ENCODE measurements at regions not wholly inside any gene's neighbourhood (a gene's known extent, or its start where the extent isn't known, plus 50 kb on each side); places are given as distances from the start of the nearest gene placed in this dataset.
A peak's percentile ranks its signal among the peaks of the same experiment; 100 is the strongest.

DNA sequence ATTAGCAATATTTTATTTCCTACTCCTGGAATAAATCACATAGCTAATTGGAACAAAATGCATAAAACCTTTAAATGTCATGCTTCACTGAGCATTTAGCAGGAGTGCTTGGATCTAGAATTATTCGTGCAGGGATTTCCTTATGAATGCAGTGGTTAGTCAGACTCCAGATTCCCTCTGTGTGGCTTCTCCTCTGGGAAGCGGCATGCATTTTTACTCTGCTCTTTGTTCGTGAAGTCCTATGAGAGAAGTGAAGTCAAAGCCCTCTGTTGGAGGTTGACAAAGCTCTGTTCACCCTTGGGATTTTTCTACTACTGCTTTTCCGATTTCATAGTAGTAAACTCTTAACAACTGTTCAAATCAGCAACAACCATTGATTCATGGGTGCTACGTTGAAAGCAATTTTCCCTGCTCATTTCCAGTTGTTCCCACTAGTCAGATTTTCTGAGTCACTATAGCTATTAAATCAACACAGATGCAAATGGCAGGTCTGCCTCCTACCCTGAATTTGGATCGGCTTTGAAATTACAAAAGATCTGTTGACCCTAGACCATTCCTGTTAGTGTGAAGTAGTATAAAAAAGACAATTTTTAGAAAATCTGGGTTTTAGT is 461.7 kb downstream of the STK39 start:
- TF ChIP-seq JUND (IDR thresholded peaks at IDR 0.05; ENCODE audit: low read length) (no peak), SRF (IDR thresholded peaks at IDR 0.05; ENCODE audit: low read depth, low read length) (no peak), SAP30 (IDR thresholded peaks at IDR 0.05; ENCODE audit: insufficient read depth, insufficient replicate concordance, low read length) (no peak), RFX5 (IDR thresholded peaks at IDR 0.05; ENCODE audit: borderline replicate concordance, low read depth, low read length) (no peak), RNF2 (IDR thresholded peaks at IDR 0.05; ENCODE audit: borderline replicate concordance, low read depth, low read length, missing control alignments, poor library complexity, severe bottlenecking) (no peak), EZH2 (IDR thresholded peaks at IDR 0.05; ENCODE audit: low read depth, low read length, severe bottlenecking) (no peak), HDAC2 (IDR thresholded peaks at IDR 0.05; ENCODE audit: borderline replicate concordance in 1 of 2, low read depth in 2 of 2, low read length in 2 of 2) (no peak), YY1 (IDR thresholded peaks at IDR 0.05; ENCODE audit: low read depth, low read length) (no peak), KDM5A (IDR thresholded peaks at IDR 0.05; ENCODE audit: low read length) (no peak), CHD1 (IDR thresholded peaks at IDR 0.05; ENCODE audit: low read depth, low read length) (no peak), TBP (IDR thresholded peaks at IDR 0.05; ENCODE audit: low read depth, low read length) (no peak)
- no peaks in the 10 kb centered on the region for H3K9me3 ChIP-seq (ENCODE audit: insufficient read depth in 2 of 2, low read depth in 1 of 2, low read length in 1 of 2)
- H3K4ac ChIP-seq (replicated peaks; ENCODE audit: insufficient read length, low read depth, low read length), result no peak overlapping the region
- H3K27me3 ChIP-seq (replicated peaks in 1 of 4; ENCODE audit: control insufficient read depth in 3 of 4, extremely low read depth in 1 of 4, insufficient read depth in 3 of 4, low read length in 3 of 4), result no peaks in the 10 kb centered on the region; a peak in 1 of 7 replicates
- peak overlapping the region; percentile 78 for H4K5ac ChIP-seq (ENCODE audit: insufficient read length, low read depth, low read length)
- no peak overlapping the region for H2BK120ac ChIP-seq (replicated peaks; ENCODE audit: low read depth, low read length)
- H3K4me2 ChIP-seq (ENCODE audit: insufficient read depth in 1 of 2, low read depth in 2 of 2, low read length in 2 of 2), result no peak overlapping the region
- DNase-seq (ENCODE audit: low read depth in 1 of 2, low spot score in 2 of 2) (no peak), FAIRE-seq (peak; percentile 66)
- no peaks in the 10 kb centered on the region for H3K36me3 ChIP-seq (ENCODE audit: control insufficient read depth in 2 of 4, insufficient read depth in 4 of 4, low read length in 3 of 4)
- H4K20me1 ChIP-seq (replicated peaks in 1 of 2; ENCODE audit: control insufficient read depth in 1 of 2, insufficient read depth in 2 of 2, low read length in 2 of 2), result no peaks in the 10 kb centered on the region
- H4K8ac ChIP-seq (ENCODE audit: extremely low read depth, insufficient read depth, low read length), result no peak overlapping the region
- H2BK12ac ChIP-seq (ENCODE audit: low read depth, low read length), result no peak overlapping the region
- H3K56ac ChIP-seq (replicated peaks; ENCODE audit: insufficient read length, low read depth, low read length), result no peak overlapping the region
- no peak overlapping the region for H2BK20ac ChIP-seq (ENCODE audit: low read length)
- ChIA-PET POLR2A (ENCODE audit: partially characterized antibody) (interaction anchor here (0.6 kb wide), 1 partner anchor 400 kb away, joined by 3 read pairs; no protein-coding TSS in a partner anchor), CTCF (ENCODE audit: partially characterized antibody) (interaction anchor here (0.8 to 2.6 kb wide), 4 partner anchors 9 to 19 kb away, joined by 3 to 7 read pairs (median 4); no protein-coding TSS in a partner anchor)
- H3K27ac ChIP-seq (ENCODE audit: low read depth, low read length), result no peak overlapping the region
- no peak overlapping the region for H2BK15ac ChIP-seq (ENCODE audit: low read length)
- H3K4me1 ChIP-seq (replicated peaks in 1 of 4; ENCODE audit: control insufficient read depth in 3 of 4, insufficient read depth in 4 of 4, low read length in 3 of 4), result peaks cover 3 to 27% (median 13%) of the 10 kb centered on the region in 4 experiments
- H3K9ac ChIP-seq (replicated peaks in 1 of 4; ENCODE audit: extremely low read depth in 1 of 4, low read depth in 3 of 4, low read length in 3 of 4), result no peak overlapping the region
- H3K14ac ChIP-seq (ENCODE audit: insufficient read length), result no peak overlapping the region
- no peaks in the 10 kb centered on the region for H3K79me1 ChIP-seq (ENCODE audit: low read depth, low read length)
- 44% methylated on average over 6 of the region's 6 CpGs; no CpG with 5 or more reads in 1 of the 2 experiments for WGBS, 2 experiments (ENCODE audit: extremely low coverage in 1 of 2, insufficient coverage in 1 of 2, insufficient read length in 1 of 2, insufficient replicate concordance in 2 of 2, low coverage in 1 of 2, low lambda C conversion rate in 2 of 2, missing lambda C conversion rate in 1 of 2)
- no peak overlapping the region for H3K4me3 ChIP-seq (ENCODE audit: extremely low read depth in 1 of 4, insufficient read depth in 2 of 4, low read depth in 3 of 4, low read length in 4 of 4)
- H3K79me2 ChIP-seq (ENCODE audit: control insufficient read depth in 1 of 2, insufficient read depth in 2 of 2, low read length in 2 of 2), result 0 out of 4 replicates have a peak, but pooled peaks cover 0 to 3% of the 10 kb centered on the region in 2 experiments
- H2AFZ ChIP-seq (ENCODE audit: low read length), result no peak overlapping the region
- no peak overlapping the region for H3K18ac ChIP-seq (ENCODE audit: extremely low read depth, low read length)
- H3K23ac ChIP-seq (ENCODE audit: insufficient read length), result no peak overlapping the region
- no peak overlapping the region for H2AK5ac ChIP-seq (ENCODE audit: low read depth, low read length)
- no peaks in the 10 kb centered on the region for H3K23me2 ChIP-seq (ENCODE audit: low read depth, low read length)
- H4K91ac ChIP-seq (replicated peaks; ENCODE audit: insufficient read length, low read length), result no peak overlapping the region
- 0 out of 2 replicates have a peak overlapping the region, but pooled peaks have one; percentile 5 for H2BK5ac ChIP-seq (ENCODE audit: low read depth, low read length)
